OCI-LY1 (cell line): ENCODE measurements at regions not wholly inside any gene's neighbourhood (a gene's known extent, or its start where the extent isn't known, plus 50 kb on each side); places are given as distances from the start of the nearest gene placed in this dataset.

Source experiments
- EZH2 ChIP-seq: fragments of 200-600 bp; sonication (generic), shearing (Covaris generic); IDR thresholded peaks from 2 replicates; pipeline ENCODE4 v1.8.0; 2017; ENCODE audit warnings: borderline replicate concordance, mixed run types, mild to moderate bottlenecking, antibody characterized with exemption, low read length, moderate library complexity, mixed read lengths
- TF ChIP-seq, protein P1 (sequence below): fragments of 200-600 bp; sonication (generic), shearing (Covaris generic); IDR thresholded peaks from 2 replicates; pipeline ENCODE4 v1.5.1; 2017; ENCODE audit warnings: mild to moderate bottlenecking, antibody characterized with exemption, low read length, moderate library complexity, mixed read lengths

DNA sequence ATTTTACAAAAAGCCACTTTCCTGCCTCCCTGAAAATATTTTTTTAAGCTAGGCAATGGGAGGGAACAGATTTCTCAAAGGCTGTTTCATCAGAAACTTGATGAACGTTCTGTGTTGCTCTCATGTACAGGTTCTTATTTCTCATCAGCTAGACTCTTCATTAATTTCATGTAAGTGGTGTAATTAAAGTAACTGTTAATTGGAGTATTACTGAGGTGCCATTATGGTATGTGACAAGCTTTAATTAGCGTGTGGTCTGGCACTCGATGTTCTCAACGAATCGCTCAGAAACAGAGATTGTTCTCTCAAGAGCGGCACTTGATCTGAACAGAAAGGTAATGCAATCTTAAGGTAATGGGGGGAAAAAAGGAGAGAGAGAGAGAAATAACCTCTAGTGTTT is 81.9 kb upstream of the MYCN start:
- TF ChIP-seq, protein P1, sequence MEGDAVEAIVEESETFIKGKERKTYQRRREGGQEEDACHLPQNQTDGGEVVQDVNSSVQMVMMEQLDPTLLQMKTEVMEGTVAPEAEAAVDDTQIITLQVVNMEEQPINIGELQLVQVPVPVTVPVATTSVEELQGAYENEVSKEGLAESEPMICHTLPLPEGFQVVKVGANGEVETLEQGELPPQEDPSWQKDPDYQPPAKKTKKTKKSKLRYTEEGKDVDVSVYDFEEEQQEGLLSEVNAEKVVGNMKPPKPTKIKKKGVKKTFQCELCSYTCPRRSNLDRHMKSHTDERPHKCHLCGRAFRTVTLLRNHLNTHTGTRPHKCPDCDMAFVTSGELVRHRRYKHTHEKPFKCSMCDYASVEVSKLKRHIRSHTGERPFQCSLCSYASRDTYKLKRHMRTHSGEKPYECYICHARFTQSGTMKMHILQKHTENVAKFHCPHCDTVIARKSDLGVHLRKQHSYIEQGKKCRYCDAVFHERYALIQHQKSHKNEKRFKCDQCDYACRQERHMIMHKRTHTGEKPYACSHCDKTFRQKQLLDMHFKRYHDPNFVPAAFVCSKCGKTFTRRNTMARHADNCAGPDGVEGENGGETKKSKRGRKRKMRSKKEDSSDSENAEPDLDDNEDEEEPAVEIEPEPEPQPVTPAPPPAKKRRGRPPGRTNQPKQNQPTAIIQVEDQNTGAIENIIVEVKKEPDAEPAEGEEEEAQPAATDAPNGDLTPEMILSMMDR: no peak
- no peak for TF ChIP-seq EZH2
